HepG2 (cell line): ENCODE measurements at regions not wholly inside any gene's neighbourhood (a gene's known extent, or its start where the extent isn't known, plus 50 kb on each side); places are given as distances from the start of the nearest gene placed in this dataset.

Experiments
- ATAC-seq: fragments of 200-7000 bp; cut with Tn5 transposase; 3 replicates; pipeline ENCODE4 v1.9.1; 2020; ENCODE audit warnings: mild to moderate bottlenecking, moderate library complexity
- BruUV-seq: library from RNA; stranded (reverse); fragments of 400-500 nt; replicated peaks from 2 replicates; lab custom pipeline; 2021; lab: Mats Ljungman, UMichigan
- CTCF ChIA-PET: fragments of 300-600 bp; formaldehyde crosslinking; extraction: SDS; loops from one replicate; lab custom pipeline; 2021; ENCODE audit warnings: low total read pairs, inconsistent platforms, low intra/inter-chr PET ratio; lab: Yijun Ruan, JAX
- POLR2A ChIA-PET: fragments of 350-600 bp; sonication (Branson Sonifier 250); formaldehyde crosslinking; loops from one replicate; lab custom pipeline; 2020; ENCODE audit warnings: antibody characterized with exemption, inconsistent platforms; lab: Yijun Ruan, JAX
- DNase-seq: peaks from one replicate; pipeline ENCODE4 v3.0.0-alpha.2; 2015; ENCODE audit warnings: low spot score
- FAIRE-seq: peaks from 3 replicates; lab custom pipeline; 2011; peaks lifted over from hg19 to GRCh38; lab: Jason Lieb, UNC
- H2AFZ ChIP-seq: one replicate; pipeline ENCODE4 v1.6.1; 2011; ENCODE audit warnings: low read length, inconsistent platforms
- H3K27ac ChIP-seq: fragments of 300-600 bp; 3 replicates; pipeline ENCODE4 v1.8.0; 2011; ENCODE audit warnings: mixed run types, mild to moderate bottlenecking, mixed read lengths, low read length, inconsistent platforms; ENCODE audit not compliant: insufficient read depth; ENCODE audit errors: extremely low read length
- H3K27me3 ChIP-seq, 2 experiments: fragments of 200-600 bp in 1 of 2; 2 replicates in 1 of 2; 3 replicates in 1 of 2; pipeline versions ENCODE4 v1.6.0 to v1.8.0; 2011; ENCODE audit warnings: low read length in 2 of 2, mild to moderate bottlenecking in 2 of 2, moderate library complexity in 2 of 2, inconsistent platforms in 1 of 2; ENCODE audit not compliant: insufficient read depth in 2 of 2, control insufficient read depth in 1 of 2
- H3K36me3 ChIP-seq, 2 experiments: fragments of 200-600 bp in 1 of 2; replicated peaks in 1 of 2; 2 replicates in 1 of 2; 3 replicates in 1 of 2; pipeline versions ENCODE4 v1.5.1 to v1.8.0; 2011; ENCODE audit warnings: low read length in 2 of 2, inconsistent platforms in 1 of 2; ENCODE audit not compliant: insufficient read depth in 2 of 2, control insufficient read depth in 1 of 2
- H3K4me1 ChIP-seq: 2 replicates; pipeline ENCODE4 v1.5.1; 2012; ENCODE audit warnings: low read length, inconsistent platforms; ENCODE audit not compliant: insufficient read depth
- H3K4me2 ChIP-seq: 2 replicates; pipeline ENCODE4 v1.6.0; 2011; ENCODE audit warnings: low read depth, low read length, inconsistent platforms
- H3K4me3 ChIP-seq, 3 experiments: fragments of 200-600 bp in 1 of 3; sonication (generic), shearing (Covaris generic) in 1 of 3; replicated peaks in 1 of 3; 2 replicates each; pipeline ENCODE4 v1.5.1; 2011 to 2016; ENCODE audit warnings: low read length in 3 of 3, inconsistent platforms in 2 of 3, low read depth in 2 of 3, mild to moderate bottlenecking in 2 of 3, control low read depth in 1 of 3, mixed read lengths in 1 of 3; ENCODE audit not compliant: insufficient read depth in 1 of 3
- H3K79me2 ChIP-seq: one replicate; pipeline ENCODE4 v1.6.1; 2011; ENCODE audit warnings: low read length, inconsistent platforms; ENCODE audit not compliant: insufficient read depth
- H3K9ac ChIP-seq: 2 replicates; pipeline ENCODE4 v1.6.0; 2011; ENCODE audit warnings: mild to moderate bottlenecking, low read depth, low read length, inconsistent platforms; ENCODE audit not compliant: insufficient read depth
- H3K9me3 ChIP-seq: 2 replicates; pipeline ENCODE4 v1.5.1; 2012; ENCODE audit warnings: mild to moderate bottlenecking, low read length
- H4K20me1 ChIP-seq: 2 replicates; pipeline ENCODE4 v1.6.0; 2011; ENCODE audit warnings: inconsistent platforms, mild to moderate bottlenecking, low read length, moderate library complexity; ENCODE audit not compliant: insufficient read depth
- ARHGAP35 ChIP-seq: sonication (generic); formaldehyde crosslinking; IDR thresholded peaks from 2 replicates; pipeline ENCODE4 v1.9.0; 2022; ENCODE audit warnings: mild to moderate bottlenecking, inconsistent platforms, moderate library complexity, missing genetic modification reagents, borderline replicate concordance
- ATRX ChIP-seq: sonication (generic); formaldehyde crosslinking; IDR thresholded peaks from 2 replicates; pipeline ENCODE4 v1.4.0; 2020; ENCODE audit warnings: missing genetic modification reagents, borderline replicate concordance
- FOXP1 ChIP-seq, 2 experiments: fragments of 450-650 bp in 1 of 2; IDR thresholded peaks; 2 replicates each; pipeline ENCODE4 v1.6.1; 2017 to 2018; ENCODE audit warnings: antibody characterized with exemption in 1 of 2
- MAFF ChIP-seq: IDR thresholded peaks from 2 replicates; pipeline ENCODE4 v1.6.1; 2011; ENCODE audit warnings: low read depth, low read length, improper control_type of control experiment
- MAFK ChIP-seq, 2 experiments: IDR thresholded peaks in 1 of 2; conservative IDR thresholded peaks in 1 of 2; 2 replicates each; pipeline ENCODE4 v1.6.1; 2011; ENCODE audit warnings: improper control_type of control experiment in 2 of 2, low read length in 2 of 2
- NR2F2 ChIP-seq: IDR thresholded peaks from 2 replicates; pipeline ENCODE4 v1.6.1; 2012; ENCODE audit warnings: low read depth, inconsistent platforms, borderline replicate concordance
- SMC3 ChIP-seq: IDR thresholded peaks from 2 replicates; pipeline ENCODE4 v1.6.1; 2011; ENCODE audit warnings: low read length, improper control_type of control experiment
- YEATS2 ChIP-seq: sonication (generic); formaldehyde crosslinking; IDR thresholded peaks from 2 replicates; pipeline ENCODE4 v1.4.0; 2020; ENCODE audit warnings: missing genetic modification reagents, borderline replicate concordance
- ZNF510 ChIP-seq: sonication (generic); formaldehyde crosslinking; IDR thresholded peaks from 2 replicates; pipeline ENCODE4 v1.4.0; 2020; ENCODE audit warnings: low read depth, mild to moderate bottlenecking, missing genetic modification reagents
- ZNF766 ChIP-seq: sonication (generic); formaldehyde crosslinking; IDR thresholded peaks from 2 replicates; pipeline ENCODE4 v1.5.0; 2020; ENCODE audit warnings: missing genetic modification reagents, borderline replicate concordance
- WGBS: methylation state at CpG from one replicate; pipeline ENCODE4 v1.1.6; 2017; ENCODE audit warnings: low lambda C conversion rate; 5-methylcytosine and 5-hydroxymethylcytosine counted together
- in situ Hi-C: cut with HindIII; loops from 2 replicates; pipeline ENCODE4 v1.10.0; 2017; ENCODE audit warnings: low pct_unique_long_range_greater_than_20kb; ENCODE audit not compliant: extremely low pct_ligation_motif_present
- intact Hi-C: fragments of 100-400 bp; cut with micrococcal nuclease; formaldehyde crosslinking; loops from one replicate; pipeline ENCODE4 v1.10.0; 2022; ENCODE audit not compliant: unreplicated experiment
- TF ChIP-seq, protein P1 (sequence below): sonication (generic); formaldehyde crosslinking; IDR thresholded peaks from 2 replicates; pipeline ENCODE4 v1.4.0; 2020; ENCODE audit warnings: low read depth, missing genetic modification reagents
- TF ChIP-seq, protein P2 (sequence below): IDR thresholded peaks from 2 replicates; pipeline ENCODE4 v1.6.1; 2016; ENCODE audit warnings: missing compliant biosample characterization, missing genetic modification reagents, borderline replicate concordance

GRCh38 chr11:127711748-127712147 lies 711.2 kb upstream of the KIRREL3 start:
- Histone ChIP-seq H3K9ac (no peak overlapping the region), H3K27me3 (no peaks in the 10 kb centered on the region; a peak in 1 of 5 replicates), H3K79me2 (no peaks in the 10 kb centered on the region), H3K4me3 (no peak overlapping the region), H4K20me1 (no peaks in the 10 kb centered on the region), H3K27ac (no peak overlapping the region), H2AFZ (no peak overlapping the region), H3K9me3 (peaks cover 91% of the 10 kb centered on the region), H3K36me3 (no peaks in the 10 kb centered on the region), H3K4me1 (no peaks in the 10 kb centered on the region), H3K4me2 (no peak overlapping the region)
- 54% methylated on average over 6 of the region's 6 CpGs for WGBS
- no TSS peak for BruUV-seq
- intact Hi-C loops: no loop called here
- in situ Hi-C loops: no loop called here
- ChIA-PET POLR2A (no interaction called here), CTCF (no interaction called here)
- no peak for DNase-seq
- FAIRE-seq: no peak
- no peak for ATAC-seq
- TF ChIP-seq, protein P1, sequence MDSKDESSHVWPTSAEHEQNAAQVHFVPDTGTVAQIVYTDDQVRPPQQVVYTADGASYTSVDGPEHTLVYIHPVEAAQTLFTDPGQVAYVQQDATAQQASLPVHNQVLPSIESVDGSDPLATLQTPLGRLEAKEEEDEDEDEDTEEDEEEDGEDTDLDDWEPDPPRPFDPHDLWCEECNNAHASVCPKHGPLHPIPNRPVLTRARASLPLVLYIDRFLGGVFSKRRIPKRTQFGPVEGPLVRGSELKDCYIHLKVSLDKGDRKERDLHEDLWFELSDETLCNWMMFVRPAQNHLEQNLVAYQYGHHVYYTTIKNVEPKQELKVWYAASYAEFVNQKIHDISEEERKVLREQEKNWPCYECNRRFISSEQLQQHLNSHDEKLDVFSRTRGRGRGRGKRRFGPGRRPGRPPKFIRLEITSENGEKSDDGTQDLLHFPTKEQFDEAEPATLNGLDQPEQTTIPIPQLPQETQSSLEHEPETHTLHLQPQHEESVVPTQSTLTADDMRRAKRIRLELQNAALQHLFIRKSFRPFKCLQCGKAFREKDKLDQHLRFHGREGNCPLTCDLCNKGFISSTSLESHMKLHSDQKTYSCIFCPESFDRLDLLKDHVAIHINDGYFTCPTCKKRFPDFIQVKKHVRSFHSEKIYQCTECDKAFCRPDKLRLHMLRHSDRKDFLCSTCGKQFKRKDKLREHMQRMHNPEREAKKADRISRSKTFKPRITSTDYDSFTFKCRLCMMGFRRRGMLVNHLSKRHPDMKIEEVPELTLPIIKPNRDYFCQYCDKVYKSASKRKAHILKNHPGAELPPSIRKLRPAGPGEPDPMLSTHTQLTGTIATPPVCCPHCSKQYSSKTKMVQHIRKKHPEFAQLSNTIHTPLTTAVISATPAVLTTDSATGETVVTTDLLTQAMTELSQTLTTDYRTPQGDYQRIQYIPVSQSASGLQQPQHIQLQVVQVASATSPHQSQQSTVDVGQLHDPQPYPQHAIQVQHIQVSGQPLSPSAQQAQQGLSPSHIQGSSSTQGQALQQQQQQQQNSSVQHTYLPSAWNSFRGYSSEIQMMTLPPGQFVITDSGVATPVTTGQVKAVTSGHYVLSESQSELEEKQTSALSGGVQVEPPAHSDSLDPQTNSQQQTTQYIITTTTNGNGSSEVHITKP (CRISPR knock-in tag): no peak
- TF ChIP-seq MAFK (conservative IDR thresholded peaks at IDR 0.05 in 1 of 2, IDR thresholded peaks at IDR 0.05 in 1 of 2; ENCODE audit: low read length in 2 of 2) (peak; percentile 60 to 66; a peak in 3 of 4 replicates), MAFF (0 out of 2 replicates have a peak, but pooled peaks have one; percentile 40)

DNA sequence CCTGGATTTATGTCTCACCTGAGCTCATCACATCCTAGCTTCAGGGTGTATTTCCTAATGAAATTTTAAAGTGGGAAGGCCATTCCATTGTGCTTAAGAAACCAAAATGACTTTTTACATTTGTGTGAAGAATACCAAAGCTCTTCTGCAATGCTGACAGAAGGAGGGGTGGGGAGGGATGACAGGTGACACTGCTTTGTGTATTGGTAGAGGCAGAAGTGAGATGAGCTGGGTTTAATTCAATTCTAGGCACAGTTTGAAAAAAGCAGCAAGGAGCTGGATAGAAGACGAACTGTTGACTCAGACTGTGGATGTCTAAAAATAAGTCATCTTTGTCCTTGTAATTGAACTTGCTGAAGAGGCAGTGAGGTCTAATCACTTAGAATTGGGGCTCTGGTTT lies 710.3 kb upstream of the KIRREL3 start:
- ATAC-seq (no peak), FAIRE-seq (no peak), DNase-seq (no peak)
- H3K9me3 ChIP-seq: peaks cover 89% of the 10 kb centered on the region
- no peaks in the 10 kb centered on the region for H3K4me1 ChIP-seq
- 6% methylated on average over 1 of the region's 1 CpG for WGBS
- CTCF ChIA-PET: no interaction called here
- no peak overlapping the region for H3K27ac ChIP-seq
- BruUV-seq: no TSS peak
- POLR2A ChIA-PET: no interaction called here
- intact Hi-C loops (no loop called here), in situ Hi-C loops (no loop called here)
- H3K79me2 ChIP-seq: no peaks in the 10 kb centered on the region
- no peak overlapping the region for H2AFZ ChIP-seq
- no peak overlapping the region for H3K4me2 ChIP-seq
- H3K27me3 ChIP-seq: no peaks in the 10 kb centered on the region
- H3K9ac ChIP-seq: no peak overlapping the region
- no peak overlapping the region for H3K4me3 ChIP-seq
- H3K36me3 ChIP-seq: no peaks in the 10 kb centered on the region
- no peaks in the 10 kb centered on the region for H4K20me1 ChIP-seq
- TF ChIP-seq FOXP1 (IDR thresholded peaks at IDR 0.05) (no peak), FOXP1 (CRISPR knock-in tag; IDR thresholded peaks at IDR 0.05) (no peak), YEATS2 (CRISPR knock-in tag) (no peak), NR2F2 (no peak), ATRX (CRISPR knock-in tag) (no peak), ZNF766 (CRISPR knock-in tag) (no peak), ZNF510 (CRISPR knock-in tag) (no peak), ARHGAP35 (CRISPR knock-in tag) (no peak), SMC3 (no peak)
- TF ChIP-seq, protein P2, sequence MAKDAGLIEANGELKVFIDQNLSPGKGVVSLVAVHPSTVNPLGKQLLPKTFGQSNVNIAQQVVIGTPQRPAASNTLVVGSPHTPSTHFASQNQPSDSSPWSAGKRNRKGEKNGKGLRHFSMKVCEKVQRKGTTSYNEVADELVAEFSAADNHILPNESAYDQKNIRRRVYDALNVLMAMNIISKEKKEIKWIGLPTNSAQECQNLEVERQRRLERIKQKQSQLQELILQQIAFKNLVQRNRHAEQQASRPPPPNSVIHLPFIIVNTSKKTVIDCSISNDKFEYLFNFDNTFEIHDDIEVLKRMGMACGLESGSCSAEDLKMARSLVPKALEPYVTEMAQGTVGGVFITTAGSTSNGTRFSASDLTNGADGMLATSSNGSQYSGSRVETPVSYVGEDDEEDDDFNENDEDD (CRISPR knock-in tag): no peak
